ENCODE measurements at regions not wholly inside any gene's neighbourhood (a gene's known extent, or its start where the extent isn't known, plus 50 kb on each side); places are given as distances from the start of the nearest gene placed in this dataset.

GRCh38 chr13:61339054-61339621 is 76.5 kb downstream of the PCDH20 start:
- TF ChIP-seq CTCF (IDR thresholded peaks at IDR 0.05) (no peak), POLR2A (IDR thresholded peaks at IDR 0.05) (no peak)

All from esophagus squamous epithelium (tissue), 4 donors.